Activated CD8-positive, alpha-beta T cell treated with anti-CD3 and anti-CD28 coated beads for 36 hours (primary cell): ENCODE measurements at regions not wholly inside any gene's neighbourhood (a gene's known extent, or its start where the extent isn't known, plus 50 kb on each side); places are given as distances from the start of the nearest gene placed in this dataset.

ENCODE experiments used
- ATAC-seq: fragments of 200-7000 bp; cut with Tn5 transposase; one replicate; pipeline ENCODE4 v1.10.0; 2021; ENCODE audit warnings: mild to moderate bottlenecking, moderate library complexity
- CTCF ChIA-PET: fragments of 350-600 bp; sonication (Branson Sonifier 250); formaldehyde crosslinking; loops from one replicate; lab custom pipeline; 2021; ENCODE audit warnings: antibody characterized with exemption; lab: Charles Lee
- POLR2A ChIA-PET: fragments of 350-600 bp; sonication (Branson Sonifier 250); formaldehyde crosslinking; loops from one replicate; lab custom pipeline; 2021; ENCODE audit warnings: antibody characterized with exemption; lab: Charles Lee
- DNase-seq: peaks from one replicate; pipeline ENCODE4 v3.0.0-alpha.2; 2020
- H3K27ac Mint-ChIP-seq: one replicate; pipeline ENCODE4 v1.8.0; 2021; ENCODE audit warnings: mild to moderate bottlenecking, mixed read lengths
- H3K27me3 Mint-ChIP-seq: one replicate; pipeline ENCODE4 v1.8.0; 2021; ENCODE audit warnings: mixed read lengths
- H3K36me3 Mint-ChIP-seq: one replicate; pipeline ENCODE4 v1.8.0; 2021; ENCODE audit warnings: low read depth, mixed read lengths
- H3K4me1 Mint-ChIP-seq: one replicate; pipeline ENCODE4 v1.8.0; 2021; ENCODE audit warnings: low read depth, mixed read lengths
- H3K4me3 Mint-ChIP-seq: one replicate; pipeline ENCODE4 v1.8.0; 2021; ENCODE audit warnings: mild to moderate bottlenecking, moderate library complexity, mixed read lengths
- H3K9me3 Mint-ChIP-seq: one replicate; pipeline ENCODE4 v1.8.0; 2021; ENCODE audit warnings: mixed read lengths
- intact Hi-C: fragments of 100-400 bp; cut with micrococcal nuclease; formaldehyde crosslinking; loops from one replicate; pipeline ENCODE4 v1.10.0; 2022
- TF ChIP-seq, protein P1 (sequence below): fragments of 200-600 bp; IDR thresholded peaks from one replicate; pipeline ENCODE4 v1.8.0; 2022; ENCODE audit warnings: antibody characterized with exemption, mild to moderate bottlenecking

DNA sequence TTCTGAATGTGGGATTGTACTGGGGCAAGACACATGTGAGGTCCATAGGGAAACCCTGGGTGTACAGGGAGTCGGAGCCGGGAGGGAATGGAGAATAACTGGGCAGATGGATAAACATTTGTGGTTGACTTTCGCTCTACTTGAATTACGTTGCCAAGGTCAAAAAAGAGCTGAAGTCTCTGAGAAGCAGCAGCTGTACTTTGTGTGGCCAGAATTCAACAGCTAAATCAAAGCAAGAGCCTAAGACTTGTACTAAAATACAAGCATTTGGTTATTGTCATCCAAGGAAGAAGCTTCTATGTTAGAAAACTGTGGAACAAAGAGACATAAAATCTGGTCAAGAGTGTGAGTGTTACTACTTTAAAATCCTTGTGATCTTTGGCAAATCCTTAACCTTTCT is 457.2 kb downstream of the ARL4A start:
- ChIA-PET CTCF (no interaction called here), POLR2A (no interaction called here)
- Mint-ChIP-seq H3K27me3 (no peaks in the 10 kb centered on the region), H3K9me3 (no peaks in the 10 kb centered on the region), H3K36me3 (no peaks in the 10 kb centered on the region), H3K27ac (no peak overlapping the region), H3K4me1 (no peaks in the 10 kb centered on the region), H3K4me3 (no peak overlapping the region)
- intact Hi-C loops, result no loop called here
- ATAC-seq, result no peak
- TF ChIP-seq, protein P1, sequence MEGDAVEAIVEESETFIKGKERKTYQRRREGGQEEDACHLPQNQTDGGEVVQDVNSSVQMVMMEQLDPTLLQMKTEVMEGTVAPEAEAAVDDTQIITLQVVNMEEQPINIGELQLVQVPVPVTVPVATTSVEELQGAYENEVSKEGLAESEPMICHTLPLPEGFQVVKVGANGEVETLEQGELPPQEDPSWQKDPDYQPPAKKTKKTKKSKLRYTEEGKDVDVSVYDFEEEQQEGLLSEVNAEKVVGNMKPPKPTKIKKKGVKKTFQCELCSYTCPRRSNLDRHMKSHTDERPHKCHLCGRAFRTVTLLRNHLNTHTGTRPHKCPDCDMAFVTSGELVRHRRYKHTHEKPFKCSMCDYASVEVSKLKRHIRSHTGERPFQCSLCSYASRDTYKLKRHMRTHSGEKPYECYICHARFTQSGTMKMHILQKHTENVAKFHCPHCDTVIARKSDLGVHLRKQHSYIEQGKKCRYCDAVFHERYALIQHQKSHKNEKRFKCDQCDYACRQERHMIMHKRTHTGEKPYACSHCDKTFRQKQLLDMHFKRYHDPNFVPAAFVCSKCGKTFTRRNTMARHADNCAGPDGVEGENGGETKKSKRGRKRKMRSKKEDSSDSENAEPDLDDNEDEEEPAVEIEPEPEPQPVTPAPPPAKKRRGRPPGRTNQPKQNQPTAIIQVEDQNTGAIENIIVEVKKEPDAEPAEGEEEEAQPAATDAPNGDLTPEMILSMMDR, result no peak
- DNase-seq, result no peak

DNA sequence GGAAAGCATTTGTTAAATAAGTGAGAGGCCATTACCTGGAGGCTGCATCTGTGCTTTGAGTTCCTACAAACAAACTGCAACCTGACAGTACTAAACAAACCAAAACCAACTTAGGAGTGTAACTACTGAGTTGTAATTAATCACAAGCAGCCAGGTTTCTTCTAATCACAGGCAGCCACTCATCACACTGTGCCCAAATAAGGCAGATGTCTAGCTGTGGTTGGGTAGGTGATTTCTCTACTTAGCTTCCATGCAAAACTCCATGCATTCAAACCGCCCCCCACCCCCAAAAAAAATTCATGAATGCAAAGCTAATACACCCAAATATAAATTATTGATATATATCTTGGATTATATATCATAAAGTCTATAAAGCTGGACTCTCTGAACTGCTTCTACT is 461.1 kb downstream of the ARL4A start:
- no peaks in the 10 kb centered on the region for H3K9me3 Mint-ChIP-seq
- H3K4me1 Mint-ChIP-seq, result no peaks in the 10 kb centered on the region
- no peaks in the 10 kb centered on the region for H3K27me3 Mint-ChIP-seq
- DNase-seq, result no peak
- no peaks in the 10 kb centered on the region for H3K36me3 Mint-ChIP-seq
- no peak for ATAC-seq
- no peak overlapping the region for H3K4me3 Mint-ChIP-seq
- ChIA-PET POLR2A (no interaction called here), CTCF (no interaction called here)
- TF ChIP-seq, protein P1, result no peak
- intact Hi-C loops, result no loop called here
- no peak overlapping the region for H3K27ac Mint-ChIP-seq

DNA sequence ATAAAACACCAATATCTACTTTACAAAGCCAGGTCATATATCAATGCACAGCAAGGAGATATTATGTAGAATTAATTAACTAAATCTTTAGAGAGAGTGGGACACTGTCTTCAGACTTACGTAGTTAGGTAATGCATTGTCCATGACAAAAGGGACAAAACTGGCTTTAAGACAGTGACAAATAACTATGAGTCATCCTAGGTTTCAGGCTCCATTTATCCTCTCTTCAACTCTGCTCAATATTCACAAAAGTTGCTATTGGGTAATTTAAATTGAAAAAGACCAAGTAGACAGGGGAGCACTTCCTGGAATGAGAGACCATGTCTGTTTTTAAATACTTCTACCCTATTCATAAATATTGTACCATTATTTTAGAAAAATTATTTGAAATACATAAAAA is 464.5 kb downstream of the ARL4A start:
- CTCF ChIA-PET, result no interaction called here

DNA sequence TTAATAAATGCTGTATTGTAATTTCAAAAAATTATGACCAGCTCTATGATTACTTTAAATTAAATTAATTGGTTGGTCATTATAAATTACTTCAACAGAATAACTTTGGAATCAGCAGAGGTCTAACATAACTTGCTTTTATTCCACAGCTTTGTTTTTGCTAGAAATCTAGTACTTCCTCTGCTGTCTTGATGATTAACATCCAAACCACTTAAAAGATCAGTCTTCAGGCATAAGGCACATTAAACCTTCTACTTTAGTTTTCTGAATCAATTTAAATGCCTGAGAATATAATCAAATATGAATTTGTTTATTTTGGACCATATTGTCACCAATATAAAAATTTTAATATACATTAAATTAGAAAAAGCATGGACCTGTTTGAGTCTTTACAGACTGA is 465.3 kb downstream of the ARL4A start:
- no peaks in the 10 kb centered on the region for H3K36me3 Mint-ChIP-seq
- no peaks in the 10 kb centered on the region for H3K4me1 Mint-ChIP-seq
- ChIA-PET POLR2A (no interaction called here), CTCF (no interaction called here)
- DNase-seq (no peak), ATAC-seq (no peak)
- no peak overlapping the region for H3K4me3 Mint-ChIP-seq
- no peaks in the 10 kb centered on the region for H3K9me3 Mint-ChIP-seq
- no peaks in the 10 kb centered on the region for H3K27me3 Mint-ChIP-seq
- TF ChIP-seq, protein P1, result no peak
- no peak overlapping the region for H3K27ac Mint-ChIP-seq
- intact Hi-C loops, result no loop called here

More for the DNA sequence above, 464.5 kb downstream of the ARL4A start:
- ATAC-seq (no peak), DNase-seq (no peak)
- Mint-ChIP-seq H3K4me1 (no peaks in the 10 kb centered on the region), H3K36me3 (no peaks in the 10 kb centered on the region), H3K27ac (no peak overlapping the region), H3K9me3 (no peaks in the 10 kb centered on the region), H3K4me3 (no peak overlapping the region), H3K27me3 (no peaks in the 10 kb centered on the region)
- POLR2A ChIA-PET, result no interaction called here
- intact Hi-C loops, result no loop called here
- TF ChIP-seq, protein P1, result no peak

DNA sequence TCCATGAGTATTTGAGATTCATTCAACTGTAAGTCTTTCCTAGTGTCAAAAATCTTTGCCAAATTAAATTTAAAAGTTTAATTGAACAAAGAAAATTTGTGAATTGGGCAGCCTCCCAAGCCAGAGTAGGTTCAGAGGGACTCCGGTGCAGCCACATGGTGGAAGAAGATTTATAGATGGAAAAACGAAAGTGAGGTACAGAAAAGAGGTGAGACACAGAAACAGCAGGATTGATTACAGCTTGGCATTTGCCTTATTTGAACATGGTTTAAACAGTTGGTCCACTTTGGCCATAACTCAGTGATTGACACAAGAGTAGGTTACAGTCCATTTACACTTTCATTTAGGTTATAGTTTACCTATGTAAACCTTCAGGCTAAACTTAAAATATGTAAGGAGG is 465.8 kb downstream of the ARL4A start:
- ChIA-PET POLR2A (no interaction called here), CTCF (no interaction called here)
- DNase-seq (no peak), ATAC-seq (no peak)
- TF ChIP-seq, protein P1, result no peak
- Mint-ChIP-seq H3K4me1 (no peaks in the 10 kb centered on the region), H3K4me3 (no peak overlapping the region), H3K9me3 (no peaks in the 10 kb centered on the region), H3K36me3 (no peaks in the 10 kb centered on the region), H3K27ac (no peak overlapping the region), H3K27me3 (no peaks in the 10 kb centered on the region)
- intact Hi-C loops, result no loop called here
